GM19438 (cell line): ENCODE measurements at regions not wholly inside any gene's neighbourhood (a gene's known extent, or its start where the extent isn't known, plus 50 kb on each side); places are given as distances from the start of the nearest gene placed in this dataset.
"Not testable (repeated sequence)": the region's sequence is repeated elsewhere in the genome, so short reads cannot be mapped to it uniquely, and the experiment has no call there.

Experiments used
- ATAC-seq: cut with Tn5 transposase; IDR thresholded peaks from one replicate; pipeline ENCODE4 v1.9.1; 2021; ENCODE audit warnings: low read depth; ENCODE audit not compliant: unreplicated experiment

DNA sequence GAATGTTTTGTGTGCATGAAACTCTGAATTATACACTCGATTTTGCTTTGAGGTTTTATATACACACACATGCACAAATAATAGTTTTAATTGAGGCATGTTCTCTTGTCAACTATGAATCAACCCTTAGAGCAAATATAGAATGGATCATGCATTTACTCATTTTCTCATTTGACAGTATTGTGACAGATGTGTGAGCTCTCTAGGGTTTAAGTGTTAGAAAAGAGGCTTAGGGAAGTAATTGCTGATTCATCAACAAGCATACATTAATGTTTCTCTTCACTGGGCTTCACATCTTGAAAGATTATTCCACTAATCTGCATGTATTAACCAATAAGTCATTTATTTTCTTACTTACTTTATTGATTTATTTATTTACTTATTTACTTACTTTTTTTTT, 1356.8 kb upstream of the ACO1 start:
- ATAC-seq = no peak

DNA sequence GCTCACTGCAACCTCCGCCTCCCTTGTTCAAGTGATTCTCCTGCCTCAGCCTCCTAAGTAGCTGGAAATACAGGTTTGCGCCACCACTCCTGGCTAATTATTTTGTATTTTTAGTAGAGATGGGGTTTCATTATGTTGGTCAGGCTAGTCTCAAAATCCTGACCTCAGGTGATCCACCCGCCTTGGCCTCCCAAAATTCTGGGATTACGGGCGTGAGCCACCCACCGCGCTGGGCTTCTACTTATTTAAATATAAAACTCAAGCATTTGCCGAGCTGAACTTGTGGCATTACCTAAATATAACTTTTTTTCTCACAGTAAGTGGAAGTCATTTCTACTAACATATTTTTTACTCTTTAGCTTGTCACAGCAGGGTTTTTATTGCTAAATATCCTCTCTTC, 1356.3 kb upstream of the ACO1 start:
- ATAC-seq = no peak

DNA sequence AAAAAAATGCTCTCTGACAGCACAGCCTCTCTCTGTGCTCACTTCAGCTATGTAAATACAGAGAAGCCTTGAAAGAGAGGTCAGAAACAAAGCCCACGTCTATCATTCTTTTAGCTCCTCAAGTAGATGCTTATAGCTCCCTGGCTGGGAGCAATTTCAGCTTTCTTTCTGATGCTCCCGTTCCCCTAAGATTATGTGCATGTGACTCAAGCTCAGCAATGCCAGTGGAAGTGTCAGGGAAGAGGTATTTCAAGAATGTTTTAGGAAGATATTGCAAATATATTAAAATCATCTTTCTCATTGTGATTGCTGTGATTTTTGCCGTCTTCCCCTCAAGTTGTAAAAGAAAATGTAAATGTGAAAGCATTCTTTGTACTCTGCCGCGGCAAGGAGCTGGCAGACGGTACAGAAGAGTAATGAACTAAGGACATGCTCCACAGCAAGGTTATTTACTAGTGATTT, 1353.7 kb upstream of the ACO1 start:
- ATAC-seq = no peak

DNA sequence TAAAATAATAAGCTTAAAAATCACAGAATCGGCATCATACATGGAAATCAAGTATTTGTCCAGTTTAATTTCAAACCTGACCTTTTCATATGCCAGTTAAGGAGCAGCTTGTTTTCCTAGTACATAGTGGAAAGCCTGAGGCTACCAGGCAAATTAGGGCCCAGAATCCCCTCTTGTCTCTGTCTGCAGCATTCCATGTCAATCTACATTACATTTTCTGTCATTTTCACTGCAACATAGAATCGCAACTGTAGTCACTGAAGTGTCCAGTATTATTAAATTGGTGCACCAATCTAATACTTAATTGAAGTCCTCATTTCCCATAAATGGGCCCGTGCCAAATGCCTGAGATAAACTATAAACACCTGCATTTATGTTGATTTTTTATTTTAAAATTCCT, 1352.2 kb upstream of the ACO1 start:
- ATAC-seq = no peak

DNA sequence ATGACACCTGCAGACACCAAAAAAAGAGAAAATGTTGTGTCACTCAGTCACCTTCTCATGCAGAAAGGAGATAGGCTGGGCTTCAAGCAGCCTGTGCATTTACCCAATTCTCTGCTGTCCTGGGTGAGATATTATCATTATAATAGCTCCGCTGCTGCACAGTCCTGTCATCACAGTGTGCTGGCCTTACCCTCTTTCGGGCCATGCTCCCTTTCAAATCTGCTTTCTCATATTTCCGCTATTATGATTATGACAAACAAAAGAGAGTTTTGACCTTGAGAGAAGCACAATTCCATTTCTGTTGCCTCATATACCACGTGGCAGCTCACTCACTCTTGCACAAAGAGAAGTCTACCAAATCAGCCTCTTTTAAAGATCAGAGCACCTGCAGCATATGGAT, 1350.1 kb upstream of the ACO1 start:
- ATAC-seq = no peak

DNA sequence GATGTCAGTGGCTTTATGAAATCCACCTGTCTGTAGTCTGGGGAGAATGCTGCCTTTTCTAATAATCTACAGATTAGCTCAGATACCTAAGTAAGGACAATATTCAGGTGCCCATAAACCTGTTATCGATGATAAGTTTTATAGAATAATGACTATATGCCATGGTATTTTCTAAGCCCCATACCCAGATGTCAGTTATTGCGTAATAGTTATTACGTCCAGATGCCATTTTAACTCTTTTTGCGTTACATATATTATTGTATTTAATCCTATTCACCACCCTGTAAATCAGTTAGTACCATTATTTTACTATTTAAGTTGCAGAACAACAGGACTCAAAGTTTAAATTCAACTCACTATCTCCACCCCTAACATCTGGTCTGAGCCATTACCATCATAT, 1343.9 kb upstream of the ACO1 start:
- ATAC-seq = no peak

DNA sequence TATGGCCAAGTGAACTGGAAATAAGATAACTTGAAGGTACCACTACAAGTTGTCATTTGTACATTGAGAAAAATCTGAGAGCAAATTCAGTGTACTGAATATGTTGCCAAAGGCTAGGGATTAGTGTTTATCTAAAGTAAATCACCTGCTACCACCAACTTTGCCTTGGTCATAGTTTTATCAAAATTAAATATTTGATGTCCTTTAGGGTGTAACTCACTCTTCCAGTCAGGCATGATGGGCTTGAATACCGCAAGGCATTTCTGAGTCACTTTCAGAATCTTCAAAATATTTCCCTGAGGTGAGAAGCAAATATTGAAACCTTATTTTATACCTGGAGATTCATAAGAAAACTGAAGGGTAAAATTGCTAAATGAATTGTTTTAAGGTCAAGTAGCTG, 1338.6 kb upstream of the ACO1 start:
- ATAC-seq = no peak

DNA sequence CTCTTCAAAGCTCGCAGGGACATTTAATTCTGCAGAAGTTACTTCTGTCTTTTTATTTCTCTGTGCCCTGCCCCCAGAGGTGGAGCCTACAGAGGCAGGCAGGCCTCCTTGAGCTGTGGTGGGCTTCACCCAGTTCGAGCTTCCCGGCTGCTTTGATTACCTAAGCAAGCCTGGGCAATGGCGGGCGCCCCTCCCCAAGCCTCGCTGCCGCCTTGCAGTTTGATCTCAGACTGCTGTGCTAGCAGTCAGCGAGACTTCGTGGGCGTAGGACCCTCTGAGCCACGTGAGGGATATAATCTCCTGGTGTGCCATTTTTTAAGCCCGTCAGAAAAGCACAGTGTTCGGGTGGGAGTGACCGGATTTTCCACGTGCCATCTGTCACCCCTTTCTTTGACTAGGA, 1322.9 kb upstream of the ACO1 start:
- not testable (repeated sequence) for ATAC-seq

DNA sequence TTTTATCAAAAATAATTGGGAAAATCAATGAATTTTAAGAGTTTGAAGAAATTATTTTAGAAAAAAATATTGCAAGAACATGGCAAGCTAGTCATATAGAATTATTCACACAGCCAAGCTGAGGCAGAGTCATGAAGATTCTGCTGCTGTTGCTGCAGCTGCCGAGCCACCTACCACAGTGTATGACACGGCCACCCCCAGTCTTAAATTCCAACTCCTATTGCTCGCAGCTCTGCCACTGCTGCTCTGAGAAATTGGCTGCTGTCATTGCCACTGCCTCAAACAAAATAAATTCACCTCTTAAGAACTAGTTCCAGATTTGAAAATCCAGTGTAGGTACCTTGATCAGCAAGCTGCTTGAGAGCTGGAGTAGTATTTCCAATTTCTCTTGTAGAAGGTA, 1318.8 kb upstream of the ACO1 start:
- ATAC-seq = no peak

DNA sequence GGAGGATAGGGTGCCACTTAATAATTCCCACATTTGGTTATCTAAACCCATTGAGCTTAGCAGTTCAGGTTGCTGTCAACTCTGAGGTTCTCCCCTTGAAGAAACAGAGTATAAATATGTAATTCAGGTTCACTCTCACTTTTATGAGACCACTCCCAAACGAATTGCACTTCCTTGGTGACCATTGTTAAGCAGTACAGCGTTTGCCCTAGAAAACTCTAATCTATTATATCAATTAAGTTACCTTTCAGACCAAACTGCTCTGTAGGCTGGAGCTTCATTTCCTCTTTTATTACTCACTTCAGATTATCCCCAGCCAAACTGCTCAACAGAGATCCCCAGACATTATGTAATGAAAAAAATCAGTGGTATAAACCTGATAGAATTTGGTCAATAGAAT, 1317.0 kb upstream of the ACO1 start:
- no peak for ATAC-seq

DNA sequence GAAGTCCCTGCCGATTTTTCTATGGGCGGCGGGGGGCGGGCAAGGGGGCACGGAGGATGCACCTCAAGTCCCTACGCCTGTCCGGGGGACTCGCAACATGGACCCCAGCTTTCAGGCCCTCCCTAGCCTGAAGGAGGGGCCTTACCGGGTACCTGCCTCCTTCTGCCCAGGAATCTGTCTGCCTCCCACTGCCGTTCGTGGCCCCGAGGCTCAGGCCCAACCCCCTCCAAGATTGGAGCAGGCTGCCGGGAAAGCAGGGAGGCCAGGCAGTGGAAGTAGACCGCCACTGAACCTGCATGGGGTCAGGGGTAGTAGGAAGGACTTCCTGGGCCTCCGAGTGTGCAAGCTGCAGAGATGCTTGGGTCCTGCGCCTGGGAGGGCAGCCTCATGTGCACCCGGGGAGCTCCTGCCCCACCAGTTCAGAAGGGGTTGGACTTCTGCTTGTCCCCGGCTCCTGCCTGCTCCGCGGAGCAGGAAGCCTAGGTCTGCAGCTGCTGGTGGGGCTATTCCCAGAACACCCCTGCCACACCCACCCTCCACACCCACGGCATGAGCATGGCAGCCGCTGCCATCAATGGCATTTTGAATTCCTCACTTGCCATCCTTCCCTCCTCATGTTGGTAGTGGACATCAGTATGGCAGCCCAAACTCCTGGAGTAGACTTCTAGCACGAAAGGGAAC, 1312.7 kb upstream of the ACO1 start:
- no peak for ATAC-seq

DNA sequence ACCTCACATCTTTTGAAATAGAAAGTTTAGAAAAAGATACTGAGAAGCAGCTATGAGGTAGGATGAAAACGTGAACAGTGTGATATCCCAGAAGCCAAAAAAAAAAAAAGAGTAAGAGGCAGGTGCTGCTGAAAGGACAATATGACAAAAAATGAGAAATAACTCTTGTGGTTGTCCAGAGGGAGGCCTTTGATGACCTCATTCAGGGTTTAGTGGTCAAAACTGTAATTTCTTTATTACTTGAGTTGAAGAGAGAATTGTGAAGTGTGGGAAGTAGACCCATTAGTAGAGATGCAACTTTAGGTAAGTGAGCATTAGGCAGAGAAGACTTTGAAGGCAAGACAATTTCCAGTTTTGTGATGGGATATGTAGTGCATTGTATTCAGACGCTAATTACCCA, 1306.3 kb upstream of the ACO1 start:
- ATAC-seq = no peak

DNA sequence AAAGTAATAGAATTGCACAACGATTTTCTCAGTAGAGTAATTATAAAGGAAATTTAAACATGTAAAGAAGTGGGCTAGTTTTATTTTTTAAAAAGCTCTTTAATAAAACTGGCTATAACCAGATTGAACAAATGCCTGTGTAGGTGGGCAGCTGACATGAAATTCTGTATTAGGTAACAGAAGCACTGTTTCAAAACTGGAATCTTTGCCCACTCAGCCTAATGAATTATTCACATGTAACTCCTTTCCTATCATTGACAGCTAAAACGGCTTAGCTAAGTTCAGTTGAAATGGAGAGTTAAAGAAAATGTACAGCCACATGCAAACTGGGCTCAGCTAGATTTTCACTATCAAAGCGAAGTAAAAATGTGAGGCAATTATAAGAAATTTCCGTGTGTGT, 1300.1 kb upstream of the ACO1 start:
- no peak for ATAC-seq

DNA sequence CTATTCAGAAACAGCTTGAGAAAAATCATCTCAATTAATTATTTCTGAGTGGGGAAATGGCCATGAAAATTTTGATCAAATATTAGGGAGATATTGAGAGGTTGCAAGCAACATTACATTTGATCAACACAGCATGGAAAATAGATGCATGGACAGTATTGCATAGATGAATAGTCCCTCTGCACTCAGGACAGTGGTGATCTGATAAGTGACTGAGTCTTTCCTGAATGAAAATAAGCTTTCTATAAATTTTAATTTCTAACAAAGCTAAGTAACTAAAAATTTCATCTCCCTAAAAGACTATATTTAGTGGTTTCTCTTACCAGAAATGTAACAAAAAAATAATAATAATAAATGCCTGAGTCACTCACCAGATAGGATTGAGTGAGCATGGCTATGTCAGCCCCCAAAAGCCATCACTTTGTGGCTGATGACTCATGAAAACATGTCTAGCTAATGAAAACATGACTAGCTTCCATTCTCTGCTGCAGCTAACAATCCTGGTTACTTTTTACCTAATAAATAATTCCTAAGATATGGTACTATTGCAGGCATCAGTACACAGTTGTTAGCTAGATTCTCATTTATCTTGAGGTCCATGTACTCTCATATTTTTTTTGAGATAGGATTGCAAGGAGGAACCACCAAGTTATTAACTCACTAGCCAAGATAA, 1294.8 kb upstream of the ACO1 start:
- ATAC-seq = no peak

DNA sequence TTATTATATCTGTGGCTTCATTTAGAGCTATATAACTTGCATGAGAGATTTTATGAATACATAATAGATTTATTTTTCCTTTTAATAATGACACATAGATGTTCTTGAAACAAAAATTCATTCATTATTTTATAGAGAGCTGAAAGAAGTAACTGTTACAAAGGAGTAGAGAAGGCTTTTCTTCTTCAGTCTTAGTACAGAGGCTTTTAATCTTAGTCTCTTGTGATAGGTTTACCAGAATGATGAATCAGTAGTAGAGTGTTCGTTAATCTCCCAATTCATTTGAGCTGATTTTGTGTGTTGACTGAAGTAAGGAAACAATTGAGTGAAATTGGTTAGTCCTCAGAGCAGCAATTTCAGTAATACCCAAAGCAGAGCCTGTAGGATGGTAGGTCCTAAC, 1284.1 kb upstream of the ACO1 start:
- no peak for ATAC-seq

DNA sequence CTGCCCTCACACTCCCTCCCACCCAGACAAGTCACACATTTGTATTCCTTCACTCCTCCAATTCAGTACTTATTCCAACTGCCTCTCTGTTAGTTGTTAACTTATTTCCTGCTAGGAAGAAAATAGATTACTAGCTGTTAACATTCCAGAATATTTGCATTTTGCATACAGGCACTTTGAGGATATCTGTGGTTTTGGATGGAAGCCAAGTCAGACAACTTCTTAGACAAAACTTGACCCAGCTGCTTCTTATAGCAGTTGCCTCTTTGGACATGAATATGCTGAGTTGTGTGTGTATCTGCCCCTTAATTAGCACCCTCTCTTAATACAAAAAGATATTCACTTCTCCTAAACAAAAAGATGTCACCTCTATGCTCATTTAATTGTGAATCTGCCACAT, 1280.6 kb upstream of the ACO1 start:
- no peak for ATAC-seq

DNA sequence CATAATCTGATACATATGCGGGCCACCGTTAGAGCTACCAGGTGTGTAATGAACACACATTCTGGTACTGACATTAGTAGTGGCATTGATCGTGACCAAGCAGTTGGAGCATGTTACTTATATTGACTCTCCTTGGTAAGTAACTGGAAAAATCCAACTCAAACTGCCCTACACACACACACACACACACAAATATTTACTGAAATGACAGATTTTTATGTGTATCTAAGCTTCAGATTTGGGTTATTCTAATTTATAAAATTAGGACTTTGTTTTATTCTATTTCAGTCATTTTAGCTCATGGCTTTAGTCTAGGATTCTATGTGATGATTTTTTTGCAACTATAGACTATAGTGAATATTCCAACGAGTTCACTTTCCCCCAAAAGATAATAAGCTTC, 1280.2 kb upstream of the ACO1 start:
- ATAC-seq = no peak

DNA sequence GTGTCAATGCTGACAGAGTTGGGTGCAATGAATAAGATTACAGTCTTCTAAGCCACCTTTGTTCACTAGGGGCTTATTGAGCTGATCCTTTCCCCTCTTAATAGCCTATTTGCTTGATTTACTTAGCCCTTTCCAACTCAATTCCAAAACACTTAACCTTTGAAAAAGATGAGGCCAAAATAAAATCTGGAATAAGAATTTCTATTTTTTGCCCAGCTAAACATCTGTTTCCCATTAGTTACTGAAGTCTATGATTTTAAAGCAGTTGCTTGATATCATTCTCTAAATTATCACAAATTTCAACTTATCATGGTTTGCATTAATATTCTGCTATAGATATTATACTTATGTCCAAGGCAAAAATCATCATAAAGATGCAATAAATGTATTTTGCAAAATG, 1272.0 kb upstream of the ACO1 start:
- no peak for ATAC-seq

DNA sequence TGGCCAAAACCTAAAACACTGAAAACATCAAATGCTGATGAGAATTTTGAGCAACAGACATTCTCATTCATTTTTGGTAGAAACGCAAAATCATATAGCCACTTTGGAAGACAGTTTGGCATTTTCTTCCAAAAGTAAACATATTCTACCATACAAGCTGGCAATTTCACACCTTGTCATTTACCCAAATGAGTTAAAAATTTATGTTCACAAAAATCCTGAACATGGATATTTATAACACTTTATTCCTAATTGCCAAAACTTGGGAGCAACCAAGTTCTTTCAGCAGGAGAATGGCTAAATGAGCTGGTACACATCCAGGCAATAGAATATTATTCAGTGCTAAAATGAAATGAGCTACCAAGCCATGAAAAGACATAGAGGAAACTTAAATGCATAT, 1270.1 kb upstream of the ACO1 start:
- ATAC-seq = no peak

DNA sequence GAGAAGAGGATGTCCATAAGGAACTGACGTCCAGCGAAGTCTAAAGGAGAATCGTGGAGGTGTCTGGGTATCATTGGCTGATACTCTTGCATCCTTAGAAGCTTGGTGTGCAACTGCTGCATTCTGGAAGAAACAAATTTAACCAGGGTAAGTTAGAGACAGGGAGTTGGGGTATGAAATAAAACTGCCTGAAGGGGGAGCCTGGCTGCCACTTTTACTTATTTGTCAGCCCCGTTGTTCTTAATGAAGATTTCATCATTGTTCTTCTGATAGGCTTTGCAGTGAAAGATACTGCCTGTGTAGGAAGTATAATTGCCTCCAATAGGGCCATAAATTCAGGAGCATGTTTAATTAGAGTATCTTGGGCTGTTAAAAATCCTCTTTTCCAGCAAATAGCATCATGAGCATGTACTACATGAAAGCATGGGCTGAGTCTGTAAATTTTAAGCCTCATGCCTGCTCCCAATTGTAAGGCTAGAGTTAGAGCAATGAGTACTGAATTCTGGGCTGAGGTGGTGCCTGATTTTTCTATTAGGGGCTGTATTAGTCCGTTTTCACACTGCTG, 1264.5 kb upstream of the ACO1 start:
- no peak for ATAC-seq

DNA sequence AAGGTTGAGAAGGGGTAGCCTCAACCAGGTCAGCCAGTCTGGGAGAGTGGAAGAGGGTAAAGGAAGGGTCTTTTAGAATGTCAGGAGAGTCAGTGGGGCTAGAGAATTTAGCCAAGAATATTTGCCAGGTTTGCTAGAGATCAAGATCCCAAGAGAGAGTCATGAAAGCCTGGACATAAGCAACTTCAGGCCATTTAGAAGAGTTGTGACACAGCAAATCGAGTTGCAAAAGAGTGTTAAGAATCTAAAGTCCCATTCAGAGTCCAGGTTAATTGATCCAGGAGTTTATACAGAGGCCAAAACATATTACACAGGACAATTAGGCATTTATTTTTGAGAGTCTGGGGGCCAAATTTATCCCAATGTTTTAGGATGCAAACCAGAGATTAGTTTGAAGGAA, 1260.1 kb upstream of the ACO1 start:
- ATAC-seq = no peak

DNA sequence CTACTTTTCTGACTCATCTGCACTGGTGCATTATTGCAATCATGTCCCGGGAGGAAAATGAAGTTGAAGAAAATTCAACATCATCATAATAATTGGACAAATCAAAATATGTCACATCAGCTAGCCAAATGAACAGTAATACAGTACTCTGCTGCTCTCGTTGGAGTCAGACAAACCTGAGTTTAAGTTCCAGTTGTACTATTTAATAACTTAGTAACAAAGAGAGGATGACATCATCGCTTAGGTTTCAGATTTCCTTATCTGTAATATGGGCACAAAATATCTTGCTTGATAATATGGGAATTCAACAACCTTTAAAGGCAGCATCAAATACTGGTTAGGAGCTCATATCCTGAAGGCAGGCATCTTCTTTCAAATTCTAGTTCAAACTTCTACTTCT, 1248.9 kb upstream of the ACO1 start:
- no peak for ATAC-seq
